Osteoblast (primary cell): ENCODE measurements at regions not wholly inside any gene's neighbourhood (a gene's known extent, or its start where the extent isn't known, plus 50 kb on each side); places are given as distances from the start of the nearest gene placed in this dataset.

Experiments used
- DNase-seq: peaks from one replicate; pipeline ENCODE4 v3.0.0; 2011; ENCODE audit warnings: low spot score, mixed read lengths; ENCODE audit not compliant: insufficient read length; ENCODE audit errors: missing footprints
- H2AFZ ChIP-seq: 2 replicates; pipeline ENCODE4 v1.6.0; 2011; ENCODE audit warnings: mild to moderate bottlenecking, low read length
- H3K27ac ChIP-seq: 2 replicates; pipeline ENCODE4 v1.5.1; 2011; ENCODE audit warnings: mild to moderate bottlenecking, low read depth, low read length, moderate library complexity
- H3K27me3 ChIP-seq: 2 replicates; pipeline ENCODE4 v1.6.0; 2012; ENCODE audit warnings: mild to moderate bottlenecking, control low read depth, inconsistent platforms, low read length, moderate library complexity; ENCODE audit not compliant: insufficient read depth
- H3K36me3 ChIP-seq: 2 replicates; pipeline ENCODE4 v1.5.1; 2011; ENCODE audit warnings: mild to moderate bottlenecking, low read length, control low read depth, moderate library complexity; ENCODE audit not compliant: insufficient read depth
- H3K4me1 ChIP-seq: 2 replicates; pipeline ENCODE4 v1.5.1; 2011; ENCODE audit warnings: mild to moderate bottlenecking, low read length, control low read depth, moderate library complexity; ENCODE audit not compliant: insufficient read depth
- H3K4me2 ChIP-seq: 2 replicates; pipeline ENCODE4 v1.6.0; 2011; ENCODE audit warnings: mild to moderate bottlenecking, low read length; ENCODE audit not compliant: insufficient read depth
- H3K4me3 ChIP-seq: fragments of 200-600 bp; sonication (generic); 3 replicates; pipeline ENCODE4 v1.5.1; 2012; ENCODE audit warnings: mild to moderate bottlenecking, low read length, inconsistent platforms; ENCODE audit not compliant: insufficient read depth
- H3K79me2 ChIP-seq: 2 replicates; pipeline ENCODE4 v1.6.0; 2012; ENCODE audit warnings: mild to moderate bottlenecking, low read length, control low read depth, inconsistent platforms; ENCODE audit not compliant: insufficient read depth
- H3K9me3 ChIP-seq: 2 replicates; pipeline ENCODE4 v1.5.1; 2011; ENCODE audit warnings: low read depth, low read length, control low read depth
- H4K20me1 ChIP-seq: 2 replicates; pipeline ENCODE4 v1.6.0; 2012; ENCODE audit warnings: mild to moderate bottlenecking, low read length, control low read depth; ENCODE audit not compliant: insufficient read depth
- TF ChIP-seq, protein P1 (sequence below): IDR thresholded peaks from 2 replicates; pipeline ENCODE4 v1.5.1; 2011; ENCODE audit warnings: mild to moderate bottlenecking, low read depth, low read length, moderate library complexity; ENCODE audit errors: extremely low read depth

DNA sequence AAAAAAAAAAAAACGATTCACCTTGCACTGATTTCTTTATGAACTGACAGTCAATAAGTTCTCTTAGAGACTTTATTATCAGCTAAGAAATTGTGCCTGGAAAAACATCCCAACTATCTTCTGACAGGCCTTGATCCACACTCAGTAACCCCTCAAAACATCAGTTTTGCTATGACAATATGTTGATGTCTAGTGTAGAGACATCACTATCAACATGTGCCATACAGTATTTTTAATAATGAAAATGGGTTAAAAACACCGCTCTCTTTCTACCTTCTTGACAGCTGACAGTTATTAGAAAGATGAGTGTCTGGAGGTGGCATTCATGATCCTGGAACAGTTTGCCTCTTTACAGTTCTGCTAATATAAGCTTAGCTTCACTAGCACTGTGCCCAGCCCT, 175.8 kb upstream of the TMEM229A start:
- Histone ChIP-seq H3K4me3 (no peak overlapping the region), H2AFZ (no peak overlapping the region), H4K20me1 (no peaks in the 10 kb centered on the region), H3K4me2 (no peak overlapping the region), H3K9me3 (no peaks in the 10 kb centered on the region), H3K4me1 (no peaks in the 10 kb centered on the region), H3K36me3 (no peaks in the 10 kb centered on the region), H3K27me3 (no peaks in the 10 kb centered on the region), H3K79me2 (no peaks in the 10 kb centered on the region), H3K27ac (no peak overlapping the region)
- no peak for DNase-seq
- TF ChIP-seq, protein P1, sequence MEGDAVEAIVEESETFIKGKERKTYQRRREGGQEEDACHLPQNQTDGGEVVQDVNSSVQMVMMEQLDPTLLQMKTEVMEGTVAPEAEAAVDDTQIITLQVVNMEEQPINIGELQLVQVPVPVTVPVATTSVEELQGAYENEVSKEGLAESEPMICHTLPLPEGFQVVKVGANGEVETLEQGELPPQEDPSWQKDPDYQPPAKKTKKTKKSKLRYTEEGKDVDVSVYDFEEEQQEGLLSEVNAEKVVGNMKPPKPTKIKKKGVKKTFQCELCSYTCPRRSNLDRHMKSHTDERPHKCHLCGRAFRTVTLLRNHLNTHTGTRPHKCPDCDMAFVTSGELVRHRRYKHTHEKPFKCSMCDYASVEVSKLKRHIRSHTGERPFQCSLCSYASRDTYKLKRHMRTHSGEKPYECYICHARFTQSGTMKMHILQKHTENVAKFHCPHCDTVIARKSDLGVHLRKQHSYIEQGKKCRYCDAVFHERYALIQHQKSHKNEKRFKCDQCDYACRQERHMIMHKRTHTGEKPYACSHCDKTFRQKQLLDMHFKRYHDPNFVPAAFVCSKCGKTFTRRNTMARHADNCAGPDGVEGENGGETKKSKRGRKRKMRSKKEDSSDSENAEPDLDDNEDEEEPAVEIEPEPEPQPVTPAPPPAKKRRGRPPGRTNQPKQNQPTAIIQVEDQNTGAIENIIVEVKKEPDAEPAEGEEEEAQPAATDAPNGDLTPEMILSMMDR = no peak

DNA sequence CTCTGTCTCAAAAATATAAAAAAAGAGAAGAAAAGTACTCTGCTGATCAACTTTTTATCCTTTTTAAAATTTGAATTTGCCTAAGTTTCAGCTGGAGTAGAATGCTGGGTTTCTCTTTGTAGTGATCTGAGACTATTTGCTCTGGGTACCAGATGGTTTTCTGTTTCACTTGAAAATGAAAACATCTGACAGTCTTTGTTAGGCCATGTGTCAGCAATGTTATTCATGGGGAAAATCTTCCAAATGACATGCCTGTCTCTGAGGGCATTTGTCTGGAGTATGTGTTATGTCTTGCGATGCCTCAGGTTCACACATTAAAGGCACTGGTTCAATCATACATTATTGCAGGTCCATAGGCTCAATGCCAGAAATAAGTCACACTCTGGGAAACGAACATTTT, 175.3 kb upstream of the TMEM229A start:
- H3K27ac ChIP-seq = no peak overlapping the region
- DNase-seq = no peak
- H3K4me1 ChIP-seq = no peaks in the 10 kb centered on the region
- no peak overlapping the region for H3K4me3 ChIP-seq
- H3K9me3 ChIP-seq = no peaks in the 10 kb centered on the region
- H3K4me2 ChIP-seq = no peak overlapping the region
- no peak overlapping the region for H2AFZ ChIP-seq
- no peaks in the 10 kb centered on the region for H4K20me1 ChIP-seq
- TF ChIP-seq, protein P1 = no peak
- no peaks in the 10 kb centered on the region for H3K79me2 ChIP-seq
- no peaks in the 10 kb centered on the region for H3K27me3 ChIP-seq
- no peaks in the 10 kb centered on the region for H3K36me3 ChIP-seq

DNA sequence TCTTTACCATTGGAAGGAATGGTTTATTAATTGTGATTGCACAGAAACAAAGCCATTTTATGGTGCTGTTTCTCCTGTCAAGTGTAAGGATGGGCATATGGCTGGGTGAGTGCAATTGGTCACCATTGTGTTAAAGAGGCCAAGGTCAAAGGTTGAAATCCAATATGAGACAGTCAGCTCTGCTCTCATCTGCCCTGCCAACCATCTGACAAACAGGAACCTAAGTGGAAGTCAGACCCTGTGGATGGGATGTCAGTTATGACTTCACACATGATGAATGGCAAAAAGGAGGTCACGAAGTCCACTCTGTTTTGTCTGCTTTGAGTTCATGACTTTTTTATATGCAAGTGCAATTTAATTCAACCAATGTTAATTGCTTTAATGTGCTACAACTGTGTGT, 172.7 kb upstream of the TMEM229A start:
- no peaks in the 10 kb centered on the region for H3K27me3 ChIP-seq
- H3K9me3 ChIP-seq = no peaks in the 10 kb centered on the region
- DNase-seq = no peak
- no peaks in the 10 kb centered on the region for H3K4me1 ChIP-seq
- H3K4me3 ChIP-seq = no peak overlapping the region
- H3K79me2 ChIP-seq = no peaks in the 10 kb centered on the region
- H3K27ac ChIP-seq = no peak overlapping the region
- TF ChIP-seq, protein P1 = no peak
- H2AFZ ChIP-seq = no peak overlapping the region
- no peaks in the 10 kb centered on the region for H3K36me3 ChIP-seq
- no peak overlapping the region for H3K4me2 ChIP-seq
- no peaks in the 10 kb centered on the region for H4K20me1 ChIP-seq

DNA sequence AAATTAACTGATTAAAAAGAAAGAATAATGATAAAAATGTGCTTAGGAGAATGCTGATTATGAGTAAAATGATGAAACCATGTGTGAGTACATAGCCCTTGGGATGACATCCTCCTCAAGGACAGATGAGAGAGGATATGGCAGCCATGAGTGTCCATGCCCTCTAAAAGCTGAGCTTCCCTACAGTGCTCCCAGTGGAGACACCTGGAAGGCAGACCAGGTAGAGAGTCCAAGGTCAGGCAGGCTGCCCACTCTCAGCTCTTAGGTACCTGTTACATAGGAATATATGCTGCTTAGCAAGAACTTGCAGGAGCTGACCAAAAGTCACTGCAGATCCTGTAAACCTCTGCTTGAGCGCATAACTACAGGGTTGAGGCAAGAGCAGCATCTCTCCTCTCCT, 169.7 kb upstream of the TMEM229A start:
- peaks cover 2% of the 10 kb centered on the region for H3K9me3 ChIP-seq
- H3K27ac ChIP-seq = no peak overlapping the region
- H3K4me3 ChIP-seq = no peak overlapping the region
- H3K36me3 ChIP-seq = no peaks in the 10 kb centered on the region
- H4K20me1 ChIP-seq = no peaks in the 10 kb centered on the region
- TF ChIP-seq, protein P1 = no peak
- H3K79me2 ChIP-seq = no peaks in the 10 kb centered on the region
- H3K4me1 ChIP-seq = no peaks in the 10 kb centered on the region
- H3K4me2 ChIP-seq = no peak overlapping the region
- no peaks in the 10 kb centered on the region for H3K27me3 ChIP-seq
- H2AFZ ChIP-seq = no peak overlapping the region
- DNase-seq = no peak
